B cell (primary cell): ENCODE measurements at regions not wholly inside any gene's neighbourhood (a gene's known extent, or its start where the extent isn't known, plus 50 kb on each side); places are given as distances from the start of the nearest gene placed in this dataset.

Experiments used
- ATAC-seq: fragments of 200-7000 bp; cut with Tn5 transposase; one replicate; pipeline ENCODE4 v1.10.0; 2021; ENCODE audit warnings: low read depth, mild to moderate bottlenecking, moderate number of reproducible peaks, moderate library complexity
- CTCF ChIA-PET: fragments of 350-600 bp; sonication (Branson Sonifier 250); formaldehyde crosslinking; loops from one replicate; lab custom pipeline; 2021; ENCODE audit warnings: antibody characterized with exemption, inconsistent platforms; lab: Charles Lee
- POLR2A ChIA-PET: fragments of 350-600 bp; sonication (Branson Sonifier 250); formaldehyde crosslinking; loops from one replicate; lab custom pipeline; 2021; ENCODE audit warnings: antibody characterized with exemption; lab: Charles Lee
- DNase-seq: peaks from one replicate; pipeline ENCODE4 v3.0.0; 2013
- H2AFZ ChIP-seq: 2 replicates; pipeline ENCODE4 v1.6.1; 2012; ENCODE audit warnings: mild to moderate bottlenecking, low read depth, low read length; ENCODE audit not compliant: insufficient read depth, poor library complexity, severe bottlenecking
- H3K27ac ChIP-seq, 2 donors: 1 replicate in 1 of 2; 2 replicates in 1 of 2; pipeline ENCODE4 v1.5.1; 2012 to 2013; ENCODE audit warnings: low read length in 2 of 2, mild to moderate bottlenecking in 2 of 2, moderate library complexity in 1 of 2
- H3K27me3 ChIP-seq, 4 experiments: fragments of 200-600 bp in 1 of 4; sonication (generic) in 1 of 4; replicated peaks in 1 of 4; 1 replicate in 2 of 4; 2 replicates in 2 of 4; pipeline versions ENCODE4 v1.6.1 to v1.7.0; 2013 to 2016; ENCODE audit warnings: low read length in 3 of 4, mild to moderate bottlenecking in 2 of 4, mixed read lengths in 1 of 4, moderate library complexity in 1 of 4; ENCODE audit not compliant: insufficient read depth in 4 of 4, control insufficient read depth in 3 of 4; ENCODE audit errors: control extremely low read depth in 1 of 4
- H3K36me3 ChIP-seq, 2 experiments: replicated peaks in 1 of 2; 1 replicate in 1 of 2; 2 replicates in 1 of 2; pipeline versions ENCODE4 v1.6.1 to v1.7.1; 2013; ENCODE audit warnings: low read length in 1 of 2; ENCODE audit not compliant: insufficient read depth in 2 of 2, control insufficient read depth in 1 of 2; ENCODE audit errors: control extremely low read depth in 1 of 2, extremely low read depth in 1 of 2
- H3K4me1 ChIP-seq, 2 donors: fragments of 200-600 bp in 1 of 2; sonication (generic) in 1 of 2; 1 replicate in 1 of 2; 2 replicates in 1 of 2; pipeline versions ENCODE4 v1.5.1 to v1.6.1; 2013 to 2017; ENCODE audit warnings: low read length in 2 of 2; ENCODE audit not compliant: control insufficient read depth in 2 of 2, insufficient read depth in 2 of 2
- H3K4me2 ChIP-seq: replicated peaks from 2 replicates; pipeline ENCODE3; 2012; ENCODE audit warnings: mild to moderate bottlenecking, low read depth, low read length; ENCODE audit not compliant: poor library complexity, severe bottlenecking
- H3K4me3 ChIP-seq, 5 experiments: fragments of 200-600 bp in 1 of 5; sonication (generic) in 1 of 5; 1 replicate in 3 of 5; 2 replicates in 2 of 5; pipeline versions ENCODE4 v1.5.1 to v1.7.0; 2011 to 2016; ENCODE audit warnings: low read length in 4 of 5, mild to moderate bottlenecking in 4 of 5, low read depth in 2 of 5, control low read depth in 1 of 5, moderate library complexity in 1 of 5; ENCODE audit not compliant: insufficient read depth in 1 of 5; ENCODE audit errors: control extremely low read depth in 1 of 5, extremely low read depth in 1 of 5
- H3K79me2 ChIP-seq: fragments of 200-600 bp; sonication (generic); one replicate; pipeline ENCODE4 v1.6.0; 2016; ENCODE audit warnings: low read length; ENCODE audit not compliant: control insufficient read depth, insufficient read depth
- H3K9ac ChIP-seq: fragments of 200-600 bp; sonication (generic); 2 replicates; pipeline ENCODE4 v1.6.1; 2017; ENCODE audit warnings: mild to moderate bottlenecking, low read length, moderate library complexity
- H3K9me3 ChIP-seq, 3 donors: one replicate each; pipeline versions ENCODE4 v1.6.1 to v1.7.1; 2013; ENCODE audit warnings: low read length in 2 of 3; ENCODE audit not compliant: control insufficient read depth in 2 of 3, insufficient read depth in 1 of 3; ENCODE audit errors: control extremely low read depth in 1 of 3
- H4K20me1 ChIP-seq: 2 replicates; pipeline ENCODE4 v1.6.0; 2012; ENCODE audit warnings: mild to moderate bottlenecking, low read length; ENCODE audit not compliant: insufficient read depth, control insufficient read depth, poor library complexity, severe bottlenecking
- H3K27ac Mint-ChIP-seq: one replicate; pipeline ENCODE4 v1.8.0; 2021; ENCODE audit warnings: mixed read lengths
- H3K27me3 Mint-ChIP-seq: one replicate; pipeline ENCODE4 v1.8.0; 2021; ENCODE audit warnings: mixed read lengths
- H3K4me1 Mint-ChIP-seq: one replicate; pipeline ENCODE4 v1.8.0; 2021; ENCODE audit warnings: mixed read lengths
- H3K4me3 Mint-ChIP-seq: one replicate; pipeline ENCODE4 v1.8.0; 2021; ENCODE audit warnings: mixed read lengths
- H3K9me3 Mint-ChIP-seq: one replicate; pipeline ENCODE4 v1.8.0; 2022; ENCODE audit warnings: mixed read lengths; ENCODE audit not compliant: insufficient read depth
- EZH2 ChIP-seq: IDR thresholded peaks from 2 replicates; pipeline ENCODE4 v1.6.1; 2012; ENCODE audit warnings: borderline replicate concordance, low read depth, mild to moderate bottlenecking, moderate library complexity, low read length; ENCODE audit not compliant: insufficient read depth, poor library complexity, severe bottlenecking
- WGBS: methylation state at CpG from one replicate; pipeline ENCODE4 v1.1.5; 2013; ENCODE audit warnings: missing lambda C conversion rate; ENCODE audit not compliant: insufficient coverage; 5-methylcytosine and 5-hydroxymethylcytosine counted together
- intact Hi-C: fragments of 100-400 bp; cut with micrococcal nuclease; formaldehyde crosslinking; loops from one replicate; pipeline ENCODE4 v1.10.0; 2022
- TF ChIP-seq, protein P1 (sequence below): fragments of 200-600 bp; IDR thresholded peaks from one replicate; pipeline ENCODE4 v1.8.0; 2022; ENCODE audit warnings: antibody characterized with exemption, mild to moderate bottlenecking

GRCh38 chr15:95880031-95880570 is 450.4 kb upstream of the NR2F2 start:
- H3K27ac Mint-ChIP-seq, result no peak overlapping the region

GRCh38 chr15:95880630-95881029 is 449.9 kb upstream of the NR2F2 start:
- Mint-ChIP-seq H3K9me3 (no peaks in the 10 kb centered on the region), H3K4me3 (no peak overlapping the region), H3K27ac (no peak overlapping the region), H3K27me3 (no peaks in the 10 kb centered on the region), H3K4me1 (peaks cover 12% of the 10 kb centered on the region)
- TF ChIP-seq EZH2, result no peak
- TF ChIP-seq, protein P1, sequence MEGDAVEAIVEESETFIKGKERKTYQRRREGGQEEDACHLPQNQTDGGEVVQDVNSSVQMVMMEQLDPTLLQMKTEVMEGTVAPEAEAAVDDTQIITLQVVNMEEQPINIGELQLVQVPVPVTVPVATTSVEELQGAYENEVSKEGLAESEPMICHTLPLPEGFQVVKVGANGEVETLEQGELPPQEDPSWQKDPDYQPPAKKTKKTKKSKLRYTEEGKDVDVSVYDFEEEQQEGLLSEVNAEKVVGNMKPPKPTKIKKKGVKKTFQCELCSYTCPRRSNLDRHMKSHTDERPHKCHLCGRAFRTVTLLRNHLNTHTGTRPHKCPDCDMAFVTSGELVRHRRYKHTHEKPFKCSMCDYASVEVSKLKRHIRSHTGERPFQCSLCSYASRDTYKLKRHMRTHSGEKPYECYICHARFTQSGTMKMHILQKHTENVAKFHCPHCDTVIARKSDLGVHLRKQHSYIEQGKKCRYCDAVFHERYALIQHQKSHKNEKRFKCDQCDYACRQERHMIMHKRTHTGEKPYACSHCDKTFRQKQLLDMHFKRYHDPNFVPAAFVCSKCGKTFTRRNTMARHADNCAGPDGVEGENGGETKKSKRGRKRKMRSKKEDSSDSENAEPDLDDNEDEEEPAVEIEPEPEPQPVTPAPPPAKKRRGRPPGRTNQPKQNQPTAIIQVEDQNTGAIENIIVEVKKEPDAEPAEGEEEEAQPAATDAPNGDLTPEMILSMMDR, result no peak
- 17% methylated on average over 1 of the region's 2 CpGs for WGBS
- Histone ChIP-seq H4K20me1 (no peaks in the 10 kb centered on the region), H3K9ac (no peak overlapping the region), H3K4me1 (no peaks in the 10 kb centered on the region), H3K27ac (no peak overlapping the region), H3K4me3 (no peak overlapping the region), H2AFZ (peak overlapping the region; percentile 75), H3K9me3 (peaks cover 0 to 4% (median 2%) of the 10 kb centered on the region in 3 donors), H3K36me3 (no peaks in the 10 kb centered on the region), H3K4me2 (no peak overlapping the region), H3K79me2 (no peaks in the 10 kb centered on the region), H3K27me3 (no peaks in the 10 kb centered on the region)
- ATAC-seq, result no peak
- ChIA-PET POLR2A (no interaction called here), CTCF (no interaction called here)
- intact Hi-C loops, result no loop called here
- DNase-seq, result no peak

More at GRCh38 chr15:95880031-95880570, 450.4 kb upstream of the NR2F2 start:
- Histone ChIP-seq H3K27me3 (no peaks in the 10 kb centered on the region), H2AFZ (peak overlapping the region; percentile 75), H3K4me3 (peak overlapping the region in 1 of 5 experiments; percentile 52), H3K9me3 (peaks cover 0 to 4% (median 2%) of the 10 kb centered on the region in 3 donors), H3K27ac (no peak overlapping the region), H3K36me3 (no peaks in the 10 kb centered on the region), H4K20me1 (no peaks in the 10 kb centered on the region), H3K9ac (peak overlapping the region; percentile 46), H3K79me2 (no peaks in the 10 kb centered on the region), H3K4me1 (no peaks in the 10 kb centered on the region), H3K4me2 (peak overlapping the region; percentile 61)
- Mint-ChIP-seq H3K9me3 (no peaks in the 10 kb centered on the region), H3K4me1 (peaks cover 12% of the 10 kb centered on the region), H3K4me3 (peak overlapping the region; percentile 38), H3K27me3 (no peaks in the 10 kb centered on the region)
- TF ChIP-seq, protein P1, result no peak
- TF ChIP-seq EZH2, result no peak
- CTCF ChIA-PET, result no interaction called here
- ATAC-seq, result no peak
- intact Hi-C loops, result no loop called here
- DNase-seq, result no peak
- POLR2A ChIA-PET, result no interaction called here
- WGBS, result 86% methylated on average over 4 of the region's 6 CpGs
